GM04503 (cell line): ENCODE measurements at regions not wholly inside any gene's neighbourhood (a gene's known extent, or its start where the extent isn't known, plus 50 kb on each side); places are given as distances from the start of the nearest gene placed in this dataset.

Experiments used
- DNase-seq: peaks from one replicate; pipeline ENCODE4 v3.0.0-alpha.2; 2012; ENCODE audit warnings: low read depth

- DNase-seq: no peak
These were observed 51.3 kb upstream of the PFKP start for GRCh38 chr10:3016016-3016415.

- no peak for DNase-seq
These were observed 52.4 kb upstream of the PFKP start for GRCh38 chr10:3014968-3015367.

GRCh38 chr10:3012223-3012622 lies 55.1 kb upstream of the PFKP start:
- no peak for DNase-seq

GRCh38 chr10:3010816-3011460 lies 56.4 kb upstream of the PFKP start:
- no peak for DNase-seq

GRCh38 chr10:3010334-3010733 lies 57.0 kb upstream of the PFKP start:
- DNase-seq: no peak

GRCh38 chr10:3009341-3009740 lies 58.0 kb upstream of the PFKP start:
- DNase-seq: no peak

- no peak for DNase-seq
These were observed 58.7 kb upstream of the PFKP start for GRCh38 chr10:3008518-3009195.

- DNase-seq: no peak
These were observed 60.7 kb upstream of the PFKP start for GRCh38 chr10:3006607-3007006.

- DNase-seq: no peak
These were observed 61.3 kb upstream of the PFKP start for GRCh38 chr10:3006093-3006492.

GRCh38 chr10:3002304-3002703 lies 65.0 kb upstream of the PFKP start:
- DNase-seq: no peak

- no peak for DNase-seq
These were observed 67.3 kb upstream of the PFKP start for GRCh38 chr10:3000048-3000447.

- no peak for DNase-seq
These were observed 73.0 kb upstream of the PFKP start for GRCh38 chr10:2994221-2994961.

- no peak for DNase-seq
These were observed 73.7 kb upstream of the PFKP start for GRCh38 chr10:2993636-2994035.

- no peak for DNase-seq
These were observed 74.7 kb upstream of the PFKP start for GRCh38 chr10:2992401-2993198.

GRCh38 chr10:2990764-2991163 lies 76.6 kb upstream of the PFKP start:
- no peak for DNase-seq

- no peak for DNase-seq
These were observed 77.9 kb upstream of the PFKP start for GRCh38 chr10:2989292-2989947.

GRCh38 chr10:2987185-2987768 lies 80.1 kb upstream of the PFKP start:
- no peak for DNase-seq

- DNase-seq: no peak
These were observed 81.0 kb upstream of the PFKP start for GRCh38 chr10:2986391-2986801.

- no peak for DNase-seq
These were observed 81.6 kb upstream of the PFKP start for GRCh38 chr10:2985729-2986232.

GRCh38 chr10:2984682-2985081 lies 82.7 kb upstream of the PFKP start:
- no peak for DNase-seq

- DNase-seq: no peak
These were observed 85.2 kb upstream of the PFKP start for GRCh38 chr10:2982146-2982545.
